ENCODE measurements at regions not wholly inside any gene's neighbourhood (a gene's known extent, or its start where the extent isn't known, plus 50 kb on each side); places are given as distances from the start of the nearest gene placed in this dataset.
A peak's percentile ranks its signal among the peaks of the same experiment; 100 is the strongest.

DNA sequence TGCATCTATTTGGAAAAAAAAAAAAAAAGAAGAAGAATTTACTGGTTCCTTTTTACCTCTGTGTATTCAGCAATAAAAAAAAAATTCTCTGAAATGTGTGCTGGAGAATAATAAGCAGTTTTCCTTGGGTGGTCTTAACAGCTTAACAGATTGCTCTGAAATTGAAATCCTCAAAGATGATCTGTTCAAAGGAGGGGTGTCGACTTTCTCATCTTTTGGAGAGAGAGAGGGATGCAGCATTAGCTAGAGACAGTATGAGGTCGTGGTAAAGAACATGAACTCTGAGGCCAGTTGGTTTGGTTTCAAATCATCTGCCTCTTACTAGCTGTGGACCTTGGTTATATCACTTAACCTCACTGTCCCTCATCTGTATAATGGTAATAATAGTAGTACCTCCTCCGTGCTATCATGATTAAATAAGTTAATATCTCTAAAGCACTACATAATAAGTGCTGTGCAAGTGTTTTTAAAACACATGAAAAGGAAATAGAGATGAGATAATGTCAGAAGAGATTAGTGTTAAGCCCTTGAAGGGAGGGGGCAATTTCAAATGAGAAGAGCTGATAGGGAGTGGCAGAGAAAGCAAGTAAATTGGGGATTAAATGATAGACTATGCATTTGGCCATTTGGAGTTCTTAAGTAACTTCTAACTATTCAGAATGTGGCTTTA is 109.9 kb upstream of the LIMCH1 start:
- DNase-seq (ENCODE audit: low read depth): no peak

DNA sequence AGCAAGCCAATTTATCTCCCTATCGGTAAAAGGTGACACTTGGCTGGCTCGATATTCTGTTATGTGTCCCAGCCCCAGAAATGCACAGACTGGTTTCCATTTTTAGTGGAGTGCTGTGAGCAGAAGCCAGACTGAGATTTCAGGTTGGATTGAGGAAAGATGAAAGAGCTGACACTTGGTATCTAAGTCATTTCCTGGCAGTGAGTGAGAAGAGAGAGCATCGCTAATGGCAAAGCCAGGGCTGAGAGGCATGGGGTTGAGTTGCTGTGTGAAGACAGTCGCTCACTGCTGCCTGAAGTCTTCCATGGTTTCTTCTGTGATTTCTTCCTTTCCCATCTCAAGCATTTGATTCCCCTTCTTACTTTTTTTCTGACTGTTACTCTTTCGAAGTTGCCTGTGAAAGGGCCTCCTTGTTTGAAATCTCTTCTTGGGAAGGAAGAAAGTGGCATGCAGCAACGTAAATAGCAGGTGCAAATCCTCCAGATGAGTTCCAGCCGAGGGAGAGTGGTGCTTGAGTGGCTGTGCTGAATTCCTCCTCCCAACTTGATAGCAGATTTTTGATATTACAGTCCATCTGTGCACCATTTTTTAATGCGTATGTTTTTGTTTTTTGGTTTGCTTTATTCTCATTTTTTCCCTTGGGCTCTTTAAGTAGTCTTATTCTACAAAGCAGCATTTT is 109.2 kb upstream of the LIMCH1 start:
- no peak for DNase-seq (ENCODE audit: low read depth)

DNA sequence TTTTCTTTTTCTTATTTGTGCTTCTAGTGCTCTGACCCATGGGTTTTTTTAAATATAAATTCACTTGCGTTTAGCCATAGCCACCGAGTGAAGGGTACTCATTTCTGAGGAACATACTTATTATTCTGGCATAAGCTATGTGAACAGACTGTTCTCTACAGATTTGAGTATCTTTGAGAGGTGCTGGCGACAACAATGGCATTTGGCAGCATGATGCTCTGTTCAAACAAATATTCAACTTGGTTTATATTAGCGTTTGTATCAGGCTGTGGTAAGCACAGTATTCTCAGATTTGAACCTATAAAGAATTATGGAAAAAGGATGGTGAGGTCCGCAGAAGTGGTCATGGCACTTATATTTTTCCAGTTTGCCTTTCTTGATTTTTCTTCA is 108.7 kb upstream of the LIMCH1 start:
- no peak for DNase-seq (ENCODE audit: low read depth)

DNA sequence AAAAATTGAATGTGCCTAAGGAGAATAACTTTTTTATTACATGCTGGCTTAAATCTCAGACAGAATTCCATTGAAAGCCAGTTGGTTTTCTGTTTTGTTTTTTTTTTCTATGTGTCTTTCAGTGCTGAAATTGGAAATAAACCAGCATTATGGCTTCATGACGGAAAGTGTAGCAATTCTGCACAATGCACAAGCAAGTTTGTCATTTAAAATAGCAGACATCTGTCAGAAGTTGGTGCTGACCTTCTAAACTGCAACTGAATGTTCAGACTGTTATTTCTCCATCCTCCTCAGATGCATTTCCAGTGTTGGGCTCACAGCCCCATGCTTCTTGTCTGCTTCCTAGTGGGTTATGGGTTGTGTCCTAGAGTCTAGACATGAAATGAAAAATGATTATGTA is 107.2 kb upstream of the LIMCH1 start:
- no peak for DNase-seq (ENCODE audit: low read depth)

DNA sequence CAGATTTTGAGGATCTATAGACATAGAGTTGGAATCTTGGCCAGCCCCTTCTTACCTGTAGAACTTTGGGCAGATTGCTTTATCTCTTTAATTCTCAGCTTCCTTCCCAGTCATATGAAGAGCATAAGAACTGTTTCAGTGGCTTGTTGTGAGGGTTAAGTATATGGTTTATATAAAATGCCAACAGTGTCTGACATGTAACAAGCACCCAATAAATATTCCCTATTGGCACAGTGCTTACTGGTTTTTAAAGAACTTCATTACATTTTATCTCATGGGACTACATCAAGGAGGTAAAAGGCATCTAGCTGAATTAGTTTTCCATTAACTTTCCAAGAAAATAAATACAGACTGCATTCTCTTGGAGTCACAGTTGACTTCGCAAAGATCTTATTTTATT is 106.7 kb upstream of the LIMCH1 start:
- no peak for DNase-seq (ENCODE audit: low read depth)

DNA sequence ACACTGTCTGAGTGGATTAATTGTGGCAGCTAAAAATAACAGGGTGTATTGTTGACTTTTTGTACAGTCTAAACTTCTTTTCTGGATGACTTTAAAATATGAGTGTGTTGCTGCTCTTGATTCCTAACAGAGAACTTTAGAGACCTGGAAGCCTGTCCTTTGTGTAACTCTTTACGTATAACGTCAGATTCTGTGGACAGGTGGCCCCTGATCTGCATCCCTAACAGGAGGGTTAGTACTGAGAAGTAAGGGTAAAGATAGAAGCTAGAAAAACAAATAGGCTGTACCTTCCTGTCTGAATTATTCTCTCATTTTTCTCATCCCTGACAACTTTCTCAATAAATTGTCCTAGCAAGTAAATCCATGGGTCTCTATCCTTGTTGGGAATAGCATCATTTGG is 105.7 kb upstream of the LIMCH1 start:
- DNase-seq (ENCODE audit: low read depth): no peak

DNA sequence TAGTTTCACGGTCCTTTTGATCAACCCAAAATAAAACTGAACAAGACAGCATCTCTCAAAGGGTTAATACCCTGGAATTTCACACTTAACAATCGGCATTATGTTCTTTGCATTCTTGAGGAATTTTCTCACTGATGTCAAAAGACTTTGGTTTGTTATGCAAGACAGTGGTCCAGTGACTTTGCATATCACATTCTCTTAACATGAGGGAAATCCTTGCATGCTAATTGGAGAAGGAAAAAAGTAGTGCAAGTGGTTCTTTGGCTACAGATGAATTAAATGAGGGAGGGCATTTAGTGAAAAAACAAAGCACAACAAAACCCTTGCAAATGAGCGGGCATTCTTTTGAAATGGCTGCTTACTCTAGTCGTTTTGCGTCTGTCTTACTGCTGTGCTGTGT is 105.1 kb upstream of the LIMCH1 start:
- peak; percentile 75 for DNase-seq (ENCODE audit: low read depth)

DNA sequence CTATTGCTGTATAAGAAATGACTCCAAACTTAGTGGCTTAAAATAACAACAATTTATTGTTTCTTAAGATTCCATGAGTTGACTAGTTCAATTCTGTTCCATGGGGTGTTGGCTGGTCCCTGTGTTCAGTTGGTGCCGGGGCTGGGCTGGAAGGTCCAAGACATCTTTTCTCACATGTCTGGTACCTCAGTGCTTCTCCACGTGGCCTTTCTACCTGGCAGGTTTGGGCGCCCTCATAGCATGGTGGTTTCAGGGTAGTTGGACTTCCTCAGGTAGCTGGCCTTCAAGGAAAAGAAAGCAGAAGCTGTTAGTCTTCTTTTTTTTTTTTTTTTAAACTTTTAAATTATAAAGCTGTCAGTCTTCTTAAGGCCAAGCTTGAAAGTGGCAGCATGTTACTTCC is 104.6 kb upstream of the LIMCH1 start:
- no peak for DNase-seq (ENCODE audit: low read depth)

DNA sequence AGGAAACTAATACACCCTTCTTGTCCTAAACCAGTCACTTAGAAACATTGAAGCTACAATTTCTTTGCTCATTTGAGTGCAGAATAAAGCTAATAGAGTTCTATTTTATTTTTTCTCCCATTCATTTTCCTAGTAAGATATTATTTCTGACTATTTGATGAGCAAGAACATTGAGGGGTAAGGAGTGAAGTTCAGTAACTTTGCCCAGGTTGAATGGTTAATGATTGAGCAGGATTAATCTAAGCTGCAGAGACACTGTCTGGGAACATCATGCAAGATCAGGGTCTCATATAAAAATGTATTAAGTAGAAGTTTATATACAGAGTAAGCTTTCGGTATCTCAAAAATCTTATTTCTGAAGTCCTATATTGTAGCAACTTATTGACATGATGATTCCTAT is 102.4 kb upstream of the LIMCH1 start:
- DNase-seq (ENCODE audit: low read depth): no peak

DNA sequence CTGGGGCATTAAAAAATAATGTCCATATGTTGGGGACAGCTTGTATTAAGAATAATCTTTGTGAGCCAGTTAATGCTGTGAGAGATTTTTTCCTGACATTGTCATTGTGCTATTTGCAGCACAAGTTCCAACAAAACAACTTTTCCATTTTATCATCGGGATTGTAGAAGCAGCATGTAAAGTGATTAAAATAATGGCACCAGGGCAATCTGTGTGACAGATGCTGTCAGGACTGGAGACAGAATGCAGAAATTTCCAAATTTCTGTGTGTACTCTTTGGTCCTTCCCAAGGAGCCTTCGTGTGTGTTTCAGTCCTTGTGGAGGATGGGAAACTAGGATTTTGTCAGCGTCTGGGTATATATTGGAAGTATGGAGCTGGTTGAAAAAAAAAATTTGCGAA is 101.5 kb upstream of the LIMCH1 start:
- no peak for DNase-seq (ENCODE audit: low read depth)

DNA sequence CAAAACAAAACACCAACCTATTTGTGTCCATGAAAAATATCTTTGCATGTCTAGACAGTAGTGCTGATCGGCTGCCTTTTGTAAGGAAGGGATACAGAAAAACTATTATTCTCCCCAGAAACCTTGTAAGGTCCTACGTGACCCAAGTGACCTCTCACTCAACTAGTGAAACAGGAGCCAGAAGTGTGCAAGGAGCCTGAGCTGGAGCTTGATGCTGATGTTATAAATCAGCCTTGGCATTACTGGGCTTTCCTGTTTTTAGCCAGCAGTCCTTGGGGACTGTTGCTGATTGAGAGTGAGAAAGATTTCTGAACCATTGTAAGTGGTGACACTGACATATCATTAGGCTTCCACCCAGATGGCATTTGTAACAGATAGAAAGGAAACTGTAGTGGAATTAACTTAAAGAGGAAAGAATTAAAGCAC is 100.8 kb upstream of the LIMCH1 start:
- no peak for DNase-seq (ENCODE audit: low read depth)

DNA sequence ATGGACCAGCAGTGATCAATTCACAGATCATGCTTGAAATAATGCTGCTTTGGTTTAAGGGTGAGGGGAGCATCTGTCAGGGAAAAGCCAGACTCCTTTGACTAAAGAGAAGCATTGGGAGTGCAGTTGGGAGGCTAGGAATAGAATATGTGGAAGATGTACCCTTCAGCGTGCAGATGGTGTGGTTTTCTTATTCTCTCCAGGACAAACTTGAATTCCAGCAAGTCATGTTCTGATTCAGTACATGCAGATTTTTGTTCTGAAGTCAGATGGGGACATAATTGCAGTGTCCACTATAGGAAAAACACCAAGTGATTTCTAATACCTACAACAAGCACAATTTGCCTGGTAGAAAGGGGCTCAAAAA is 99.0 kb upstream of the LIMCH1 start:
- DNase-seq (ENCODE audit: low read depth): no peak

DNA sequence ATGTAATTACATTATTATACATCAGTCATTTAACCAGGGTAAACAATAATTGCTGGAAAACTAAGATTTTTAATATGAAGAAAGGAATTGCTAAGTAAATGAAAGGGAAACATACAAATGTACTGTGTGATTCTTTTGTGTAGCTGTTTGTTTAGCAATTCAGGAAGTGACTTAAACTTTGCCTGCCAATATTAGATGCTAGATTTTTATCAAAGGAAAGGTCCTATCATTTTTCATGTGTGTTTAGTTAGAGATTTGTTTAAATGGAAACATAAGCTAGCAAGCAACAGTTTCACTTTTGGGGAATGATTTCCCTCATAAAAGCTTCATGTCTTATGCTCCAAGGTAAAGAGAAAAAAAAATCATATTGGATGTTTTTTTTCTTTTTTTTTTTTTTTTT is 95.1 kb upstream of the LIMCH1 start:
- no peak for DNase-seq (ENCODE audit: low read depth)

DNA sequence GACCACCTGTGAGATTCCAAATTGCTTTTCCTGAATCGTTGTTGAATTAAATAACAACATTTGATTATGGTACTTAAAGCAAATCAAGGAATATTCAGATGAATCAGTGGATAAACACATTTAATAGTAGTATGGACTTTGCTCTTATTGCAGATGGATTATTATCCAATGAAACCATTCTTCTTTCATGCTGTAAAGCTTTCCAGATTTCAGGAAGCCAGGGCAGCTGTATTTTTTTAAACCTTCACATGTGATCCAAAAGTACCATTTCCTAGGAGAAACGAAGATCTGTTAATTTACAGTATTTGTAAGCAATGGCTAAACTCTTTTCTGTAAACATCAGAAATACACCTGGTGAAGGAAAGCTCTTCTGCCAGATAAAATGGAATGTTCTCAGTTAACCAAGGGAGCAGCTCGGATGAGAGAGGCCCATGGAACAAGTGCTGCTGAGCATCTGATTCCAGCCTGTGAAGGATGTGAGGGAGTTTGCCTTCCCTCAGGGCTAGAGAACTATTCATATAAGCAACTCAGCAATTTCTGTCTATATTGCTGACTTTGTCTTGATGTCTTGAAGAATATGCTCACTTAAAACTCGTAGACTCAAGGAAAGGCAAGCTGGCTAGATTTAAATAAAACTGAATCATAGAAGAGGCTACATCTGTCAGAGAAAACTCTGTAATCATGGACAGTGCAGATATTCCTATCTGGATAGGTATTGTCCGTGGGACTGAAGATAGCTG is 94.4 kb upstream of the LIMCH1 start:
- no peak for DNase-seq (ENCODE audit: low read depth)

DNA sequence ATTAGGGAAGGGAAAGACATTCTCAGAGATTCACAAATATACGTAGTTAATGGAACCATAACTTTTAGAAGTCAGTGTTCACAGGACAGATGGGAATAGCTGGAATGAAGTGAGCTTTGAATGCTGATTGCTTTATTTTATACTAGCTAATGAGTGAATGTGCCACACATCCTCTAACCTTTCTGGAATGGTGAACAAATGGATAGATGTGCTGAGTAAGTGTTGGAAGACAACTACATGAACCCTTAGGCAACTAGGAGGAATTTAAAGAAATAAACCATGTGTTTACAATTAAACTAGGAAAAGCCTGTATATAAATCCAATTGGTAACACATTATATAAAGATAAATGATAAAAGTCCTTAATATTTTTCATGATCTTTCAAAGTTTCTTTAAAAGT is 91.6 kb upstream of the LIMCH1 start:
- no peak for DNase-seq (ENCODE audit: low read depth)

DNA sequence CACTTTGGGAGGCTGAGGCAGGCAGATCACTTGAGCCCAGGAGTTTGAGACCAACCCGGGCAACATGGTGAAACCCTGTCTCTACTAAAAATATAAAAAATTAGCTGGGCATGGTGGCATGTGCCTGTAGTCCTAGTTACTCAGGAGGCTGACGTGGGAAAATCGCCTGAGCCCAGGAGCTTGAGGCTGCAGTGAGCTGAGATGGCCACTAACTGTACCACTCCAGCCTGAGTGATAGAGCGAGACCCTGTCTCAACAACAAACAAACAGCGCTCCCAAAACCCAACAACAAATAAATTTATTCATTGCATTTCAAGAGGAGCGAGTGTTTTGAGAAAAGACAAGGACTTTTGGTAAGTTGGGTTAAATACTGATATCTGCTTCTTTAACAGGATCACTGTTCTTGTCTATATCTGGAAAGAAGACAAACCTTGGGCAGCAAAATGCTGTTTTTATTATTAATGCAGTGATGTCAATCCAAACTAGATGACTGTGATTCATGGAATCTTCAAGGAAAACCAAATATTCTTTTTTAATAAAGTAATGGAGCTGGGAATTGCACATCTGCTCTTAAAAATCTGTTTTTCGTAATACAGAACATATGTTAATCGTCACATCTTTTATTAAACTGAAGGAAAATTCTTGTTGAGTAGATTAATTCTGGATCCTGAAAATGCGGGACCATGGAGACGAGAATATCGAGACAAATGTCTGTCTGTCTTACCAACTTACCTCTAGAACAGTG is 90.8 kb upstream of the LIMCH1 start:
- no peak for DNase-seq (ENCODE audit: low read depth)

DNA sequence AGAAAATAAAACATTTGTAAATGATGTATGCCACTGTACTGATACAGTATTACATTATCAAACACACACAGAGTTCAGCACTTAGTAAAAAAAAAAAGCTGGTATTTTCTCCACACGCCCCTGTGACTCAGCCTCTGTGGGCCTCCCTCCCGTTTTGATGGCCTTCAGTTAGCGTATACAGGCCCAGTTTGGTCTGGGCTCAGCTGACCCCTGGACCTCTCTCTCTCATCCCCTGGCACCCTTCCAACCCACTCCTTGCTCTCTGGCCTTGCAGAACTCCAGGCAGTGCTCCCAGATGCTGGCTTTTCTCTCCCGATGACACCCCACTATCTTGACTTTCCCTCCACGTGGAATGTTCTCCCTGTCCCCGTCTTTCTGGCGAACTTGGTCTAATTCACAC is 89.0 kb upstream of the LIMCH1 start:
- peak; percentile 16 for DNase-seq (ENCODE audit: low read depth)

DNA sequence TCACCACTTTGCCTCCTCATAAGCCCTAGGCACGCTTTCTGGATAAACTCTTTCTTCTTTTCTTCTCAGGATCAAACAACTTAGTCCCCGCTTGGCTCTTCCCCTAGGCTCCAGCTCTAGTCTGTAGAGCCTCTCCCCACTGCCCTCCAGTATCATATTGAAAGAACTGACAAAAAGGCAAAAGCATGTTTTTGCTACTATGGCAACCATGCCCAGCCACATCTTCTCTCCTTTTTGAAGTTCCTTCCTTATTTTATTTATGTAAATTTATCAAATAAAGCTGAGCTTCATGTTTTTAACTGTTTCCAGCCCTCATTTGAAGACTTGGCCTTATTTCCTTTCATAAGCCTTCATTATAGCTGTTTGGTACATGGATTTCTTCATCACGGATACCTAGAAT is 86.0 kb upstream of the LIMCH1 start:
- DNase-seq (ENCODE audit: low read depth): no peak

DNA sequence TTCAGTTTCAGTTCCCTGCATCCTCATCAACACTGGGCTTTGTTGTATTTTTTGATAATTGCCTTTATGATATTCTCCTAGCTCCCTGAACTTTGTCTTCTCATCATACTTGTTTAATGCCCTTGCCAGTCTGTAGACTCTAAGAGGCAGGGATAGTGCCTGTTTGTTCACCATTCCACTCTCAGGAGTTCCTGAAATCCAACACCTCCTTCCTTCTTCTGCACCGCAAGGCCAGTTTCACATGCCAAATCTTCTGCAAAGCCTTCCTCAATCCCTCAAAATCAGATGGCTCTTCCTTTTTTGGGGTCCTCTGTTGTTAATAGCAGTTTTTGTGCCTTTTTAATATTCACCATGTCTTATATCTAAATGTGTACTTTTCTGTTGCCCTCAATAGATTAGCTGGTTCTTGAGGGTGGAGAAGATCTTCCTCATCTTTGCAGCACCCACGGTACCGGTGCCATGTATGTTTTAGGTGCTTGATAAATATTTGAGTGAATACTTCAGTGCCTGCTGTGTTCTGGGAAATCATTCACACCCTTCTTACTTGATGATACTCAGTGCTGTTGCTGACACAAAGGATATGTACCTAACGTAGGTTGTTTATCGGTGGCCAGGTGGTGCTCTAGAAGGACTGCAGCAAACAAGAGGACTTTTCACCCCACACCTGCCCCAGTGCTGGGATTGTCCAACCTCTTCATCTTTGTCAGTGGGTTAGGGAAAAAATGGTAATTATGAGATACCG is 85.3 kb upstream of the LIMCH1 start:
- DNase-seq (ENCODE audit: low read depth): no peak

DNA sequence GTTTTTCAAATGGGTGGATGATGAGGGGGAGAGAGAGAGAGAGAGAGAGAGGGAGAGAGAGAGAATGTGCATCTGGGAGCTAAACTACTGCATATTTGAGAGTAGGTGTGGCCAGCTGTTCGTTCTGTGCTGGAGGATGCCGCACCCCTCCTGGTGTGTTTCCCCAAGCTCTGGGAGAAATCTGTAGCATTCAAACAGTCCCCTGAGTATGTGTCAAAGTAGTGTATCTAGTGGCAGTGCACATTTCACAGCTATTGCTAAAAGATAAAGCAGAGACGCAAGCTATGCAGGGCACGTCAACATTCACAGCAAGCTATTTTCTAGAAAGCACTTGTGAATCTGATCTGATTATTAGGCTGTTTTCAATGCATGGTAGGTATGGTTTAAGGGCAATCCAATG is 83.5 kb upstream of the LIMCH1 start:
- no peak for DNase-seq (ENCODE audit: low read depth)

DNA sequence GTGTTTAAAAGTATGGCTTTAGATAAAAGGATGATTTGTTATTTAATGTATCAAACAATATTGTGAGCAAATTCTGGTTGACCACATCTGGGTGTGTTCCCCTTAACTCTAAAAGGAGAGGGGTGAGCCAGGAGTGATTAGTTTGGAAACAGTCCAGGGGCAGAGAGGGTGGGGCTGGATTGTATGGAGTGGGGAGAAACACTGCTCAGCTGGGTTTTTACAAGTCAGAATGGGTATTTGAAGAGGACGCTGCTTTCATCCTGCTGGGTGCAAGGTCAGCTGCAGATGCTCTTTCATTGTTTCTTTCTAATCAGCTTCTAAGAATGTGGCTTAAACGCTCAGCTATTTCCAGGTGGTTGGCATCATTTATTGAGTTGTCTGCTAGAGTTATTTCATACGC is 82.8 kb upstream of the LIMCH1 start:
- DNase-seq (ENCODE audit: low read depth): no peak

DNA sequence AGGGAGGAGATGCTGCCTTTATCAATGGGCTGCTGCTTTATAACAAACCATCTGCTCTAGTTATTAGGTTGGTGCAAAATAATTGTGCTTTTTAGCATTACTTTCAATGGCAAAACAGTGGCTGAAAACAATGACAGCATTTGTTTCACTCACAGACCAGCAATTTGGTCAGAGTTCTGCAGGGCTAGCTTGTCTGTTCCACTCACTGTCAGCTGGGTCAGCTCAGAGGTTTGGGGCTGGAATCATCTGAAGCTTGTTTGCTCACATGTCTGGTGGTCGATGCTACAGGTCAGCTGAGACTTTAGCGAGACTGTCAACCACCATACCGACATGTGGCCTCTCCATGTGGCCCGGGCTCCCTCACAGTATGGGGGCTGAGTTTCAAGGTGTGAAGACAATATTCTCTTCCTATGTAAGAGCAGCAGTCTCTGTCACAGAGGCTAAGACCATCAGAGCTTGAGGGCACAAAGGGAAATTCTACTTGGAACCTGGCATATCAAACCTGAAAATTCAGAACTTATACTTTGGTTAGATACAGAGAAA is 81.3 kb upstream of the LIMCH1 start:
- DNase-seq (ENCODE audit: low read depth): no peak

All from HS-5 (cell line).